ENCODE measurements at regions not wholly inside any gene's neighbourhood (a gene's known extent, or its start where the extent isn't known, plus 50 kb on each side); places are given as distances from the start of the nearest gene placed in this dataset.

GRCh38 chr4:187085339-187085738, 361.7 kb upstream of the FAT1 start:
- Histone ChIP-seq H2BK20ac (ENCODE audit: low read depth, low read length, poor library complexity, severe bottlenecking) (no peak overlapping the region), H3K4me2 (ENCODE audit: insufficient read depth, insufficient read length, low read length) (no peak overlapping the region), H2AFZ (ENCODE audit: low read length) (no peak overlapping the region), H3K9me3 (ENCODE audit: control insufficient read depth, low read depth, low read length) (no peaks in the 10 kb centered on the region), H2BK5ac (ENCODE audit: insufficient read length, low read length) (no peak overlapping the region), H3K18ac (ENCODE audit: insufficient read length, low read depth, low read length) (no peak overlapping the region), H4K91ac (ENCODE audit: insufficient read length, low read depth, low read length) (no peak overlapping the region), H2BK12ac (ENCODE audit: insufficient read length, low read depth, low read length) (no peak overlapping the region), H3K23ac (ENCODE audit: insufficient read length, low read depth, low read length) (no peak overlapping the region), H3K79me1 (ENCODE audit: insufficient read depth, low read depth, low read length, poor library complexity, severe bottlenecking) (no peaks in the 10 kb centered on the region), H3K4ac (ENCODE audit: low read depth, low read length) (no peak overlapping the region), H3K27ac (ENCODE audit: insufficient read length, low read depth, low read length) (no peak overlapping the region), H3K23me2 (ENCODE audit: insufficient read length, low read depth, low read length, poor library complexity, severe bottlenecking) (no peaks in the 10 kb centered on the region), H3K9ac (ENCODE audit: extremely low read depth, insufficient read length, low read length) (no peak overlapping the region), H3T11ph (ENCODE audit: low read length) (no peak overlapping the region), H3K79me2 (ENCODE audit: insufficient read depth, low read length) (no peaks in the 10 kb centered on the region), H3K27me3 (ENCODE audit: insufficient read depth, low read length) (no peaks in the 10 kb centered on the region), H4K8ac (replicated peaks; ENCODE audit: insufficient read length, low read depth, low read length) (no peak overlapping the region), H3K4me1 (ENCODE audit: insufficient read depth, low read length) (no peaks in the 10 kb centered on the region), H2BK120ac (ENCODE audit: low read depth, low read length, poor library complexity, severe bottlenecking) (no peak overlapping the region), H4K5ac (ENCODE audit: insufficient read length, low read depth, low read length) (no peak overlapping the region), H3K56ac (ENCODE audit: insufficient read length, low read depth, low read length) (no peak overlapping the region), H3K14ac (ENCODE audit: insufficient read depth, low read length) (no peak overlapping the region), H4K20me1 (ENCODE audit: control insufficient read depth, insufficient read depth, insufficient read length) (no peaks in the 10 kb centered on the region), H2BK15ac (ENCODE audit: low read depth, low read length) (no peak overlapping the region), H2AK5ac (ENCODE audit: insufficient read length, low read length) (no peak overlapping the region)
- WGBS (ENCODE audit: extremely low coverage, insufficient read length, low lambda C conversion rate), result no CpG with 5 or more reads among the region's 3 CpGs
- H3K27ac Mint-ChIP-seq, result no peak overlapping the region
- DNase-seq, result no peak
- no peak for TF ChIP-seq CTCF (conservative IDR thresholded peaks at IDR 0.05)
- peaks cover 9% of the 10 kb centered on the region in 2 experiments for H3K4me1 Mint-ChIP-seq
- no peaks in the 10 kb centered on the region; the same call in 1 of the 2 replicates for H3K27me3 Mint-ChIP-seq (ENCODE audit: low read depth)
- H3K4me3 Mint-ChIP-seq, result no peak overlapping the region
- no peaks in the 10 kb centered on the region for H3K36me3 Mint-ChIP-seq (ENCODE audit: insufficient read depth in 1 of 3, low read depth in 3 of 3)
- H3K9me3 Mint-ChIP-seq, result no peaks in the 10 kb centered on the region
